ENCODE measurements at regions not wholly inside any gene's neighbourhood (a gene's known extent, or its start where the extent isn't known, plus 50 kb on each side); places are given as distances from the start of the nearest gene placed in this dataset.
A peak's percentile ranks its signal among the peaks of the same experiment; 100 is the strongest.
"Not testable (repeated sequence)": the region's sequence is repeated elsewhere in the genome, so short reads cannot be mapped to it uniquely, and the experiment has no call there.

GRCh38 chr5:57738301-57738700 is 255.7 kb upstream of the ACTBL2 start:
- H3K4me3 ChIP-seq (ENCODE audit: low read depth, low read length): no peak overlapping the region
- H3K27me3 ChIP-seq (ENCODE audit: control insufficient read depth, insufficient read depth, low read length): no peaks in the 10 kb centered on the region
- DNase-seq (ENCODE audit: low read depth): no peak
- H3K36me3 ChIP-seq (ENCODE audit: control insufficient read depth, insufficient read depth, low read length): no peaks in the 10 kb centered on the region
- no peak for TF ChIP-seq CTCF (IDR thresholded peaks at IDR 0.05; ENCODE audit: insufficient read depth, low read length, poor library complexity, severe bottlenecking)

- H3K36me3 ChIP-seq (ENCODE audit: control insufficient read depth, insufficient read depth, low read length): no peaks in the 10 kb centered on the region
- no peaks in the 10 kb centered on the region for H3K27me3 ChIP-seq (ENCODE audit: control insufficient read depth, insufficient read depth, low read length)
- DNase-seq (ENCODE audit: low read depth): no peak
- no peak overlapping the region for H3K4me3 ChIP-seq (ENCODE audit: low read depth, low read length)
- TF ChIP-seq CTCF (IDR thresholded peaks at IDR 0.05; ENCODE audit: insufficient read depth, low read length, poor library complexity, severe bottlenecking): no peak
These were observed 254.1 kb upstream of the ACTBL2 start for GRCh38 chr5:57736716-57737115.

- H3K36me3 ChIP-seq (ENCODE audit: control insufficient read depth, insufficient read depth, low read length); H3K27me3 ChIP-seq (ENCODE audit: control insufficient read depth, insufficient read depth, low read length); H3K4me3 ChIP-seq (ENCODE audit: low read depth, low read length): not testable (repeated sequence)
- peak; percentile 86 for DNase-seq (ENCODE audit: low read depth)
These were observed 252.9 kb upstream of the ACTBL2 start for GRCh38 chr5:57735279-57736153.

- Histone ChIP-seq H3K36me3 (ENCODE audit: control insufficient read depth, insufficient read depth, low read length) (no peaks in the 10 kb centered on the region), H3K4me3 (ENCODE audit: low read depth, low read length) (no peak overlapping the region), H3K27me3 (ENCODE audit: control insufficient read depth, insufficient read depth, low read length) (no peaks in the 10 kb centered on the region)
- TF ChIP-seq CTCF (IDR thresholded peaks at IDR 0.05; ENCODE audit: insufficient read depth, low read length, poor library complexity, severe bottlenecking): no peak
- DNase-seq (ENCODE audit: low read depth): no peak
These were observed 251.7 kb upstream of the ACTBL2 start for GRCh38 chr5:57734296-57734695.

GRCh38 chr5:57727591-57727990 is 245.0 kb upstream of the ACTBL2 start:
- Histone ChIP-seq H3K27me3 (ENCODE audit: control insufficient read depth, insufficient read depth, low read length) (no peaks in the 10 kb centered on the region), H3K4me3 (ENCODE audit: low read depth, low read length) (no peak overlapping the region), H3K36me3 (ENCODE audit: control insufficient read depth, insufficient read depth, low read length) (no peaks in the 10 kb centered on the region)
- no peak for DNase-seq (ENCODE audit: low read depth)
- no peak for TF ChIP-seq CTCF (IDR thresholded peaks at IDR 0.05; ENCODE audit: insufficient read depth, low read length, poor library complexity, severe bottlenecking)

GRCh38 chr5:57725658-57726504 is 243.3 kb upstream of the ACTBL2 start:
- Histone ChIP-seq H3K27me3 (ENCODE audit: control insufficient read depth, insufficient read depth, low read length) (no peaks in the 10 kb centered on the region), H3K36me3 (ENCODE audit: control insufficient read depth, insufficient read depth, low read length) (no peaks in the 10 kb centered on the region), H3K4me3 (ENCODE audit: low read depth, low read length) (no peak overlapping the region)
- no peak for DNase-seq (ENCODE audit: low read depth)
- no peak for TF ChIP-seq CTCF (IDR thresholded peaks at IDR 0.05; ENCODE audit: insufficient read depth, low read length, poor library complexity, severe bottlenecking)
